GM21737 (cell line): ENCODE measurements at regions not wholly inside any gene's neighbourhood (a gene's known extent, or its start where the extent isn't known, plus 50 kb on each side); places are given as distances from the start of the nearest gene placed in this dataset.
"Not testable (repeated sequence)": the region's sequence is repeated elsewhere in the genome, so short reads cannot be mapped to it uniquely, and the experiment has no call there.

Experiments
- ATAC-seq: cut with Tn5 transposase; IDR thresholded peaks from one replicate; pipeline ENCODE4 v1.9.1; 2021; ENCODE audit warnings: mild to moderate bottlenecking, moderate library complexity; ENCODE audit not compliant: unreplicated experiment

- no peak for ATAC-seq
Measured at GRCh38 chr4:95898226-95898625, 58.3 kb downstream of the PDHA2 start.

GRCh38 chr4:95909211-95909610, 69.3 kb downstream of the PDHA2 start:
- no peak for ATAC-seq

GRCh38 chr4:95910749-95911148, 70.9 kb downstream of the PDHA2 start:
- no peak for ATAC-seq

GRCh38 chr4:95921470-95921869, 81.6 kb downstream of the PDHA2 start:
- no peak for ATAC-seq

- ATAC-seq: no peak
Measured at GRCh38 chr4:95929448-95930064, 89.7 kb downstream of the PDHA2 start.

GRCh38 chr4:95939141-95939540, 99.2 kb downstream of the PDHA2 start:
- no peak for ATAC-seq

GRCh38 chr4:95949136-95949765, 109.4 kb downstream of the PDHA2 start:
- ATAC-seq: no peak

GRCh38 chr4:95949808-95950207, 109.9 kb downstream of the PDHA2 start:
- ATAC-seq: no peak

GRCh38 chr4:95952538-95952937, 112.6 kb downstream of the PDHA2 start:
- not testable (repeated sequence) for ATAC-seq

GRCh38 chr4:95956094-95956493, 116.2 kb downstream of the PDHA2 start:
- ATAC-seq: no peak

GRCh38 chr4:95957054-95957453, 117.2 kb downstream of the PDHA2 start:
- no peak for ATAC-seq

GRCh38 chr4:95957759-95958158, 117.9 kb downstream of the PDHA2 start:
- ATAC-seq: no peak

- no peak for ATAC-seq
Measured at GRCh38 chr4:95959182-95959581, 119.3 kb downstream of the PDHA2 start.

GRCh38 chr4:95959633-95960032, 119.7 kb downstream of the PDHA2 start:
- no peak for ATAC-seq

- ATAC-seq: no peak
Measured at GRCh38 chr4:95963456-95963855, 123.6 kb downstream of the PDHA2 start.

GRCh38 chr4:95979961-95980876, 140.3 kb downstream of the PDHA2 start:
- no peak for ATAC-seq

GRCh38 chr4:95980877-95981360, 141.0 kb downstream of the PDHA2 start:
- ATAC-seq: no peak

- no peak for ATAC-seq
Measured at GRCh38 chr4:95981591-95981990, 141.7 kb downstream of the PDHA2 start.

GRCh38 chr4:95982516-95982915, 142.6 kb downstream of the PDHA2 start:
- ATAC-seq: no peak

GRCh38 chr4:95984081-95984480, 144.2 kb downstream of the PDHA2 start:
- no peak for ATAC-seq

- no peak for ATAC-seq
Measured at GRCh38 chr4:95985051-95985450, 145.2 kb downstream of the PDHA2 start.
